ENCODE measurements at regions not wholly inside any gene's neighbourhood (a gene's known extent, or its start where the extent isn't known, plus 50 kb on each side); places are given as distances from the start of the nearest gene placed in this dataset.

DNA sequence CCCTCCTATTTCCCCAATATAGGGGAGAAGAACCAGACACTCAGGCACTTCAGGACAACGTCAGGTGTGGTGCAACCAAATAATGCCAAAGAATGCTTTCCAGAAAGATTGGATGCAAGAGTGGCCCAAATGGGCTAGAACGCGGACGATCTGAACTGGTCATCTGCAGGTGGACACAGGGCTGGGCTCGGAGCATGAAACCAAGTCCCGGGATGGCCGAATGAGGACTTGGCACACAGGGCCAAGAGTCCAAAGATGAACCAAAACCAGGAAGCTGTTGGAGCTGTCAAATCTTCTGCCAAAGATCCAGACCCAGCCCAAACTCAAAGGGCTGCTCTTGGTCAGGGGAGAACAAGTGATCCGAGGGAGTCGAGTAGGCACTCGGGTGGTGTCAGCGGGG is 143.9 kb upstream of the ARID1B start:
- no peak for DNase-seq (ENCODE audit: low read depth)
- H3K4me3 ChIP-seq (ENCODE audit: low read depth, low read length) = no peak overlapping the region
- in situ Hi-C loops (cut with HindIII; ENCODE audit: low sequenced_read_pairs) = no loop called here
- TF ChIP-seq, protein P1, sequence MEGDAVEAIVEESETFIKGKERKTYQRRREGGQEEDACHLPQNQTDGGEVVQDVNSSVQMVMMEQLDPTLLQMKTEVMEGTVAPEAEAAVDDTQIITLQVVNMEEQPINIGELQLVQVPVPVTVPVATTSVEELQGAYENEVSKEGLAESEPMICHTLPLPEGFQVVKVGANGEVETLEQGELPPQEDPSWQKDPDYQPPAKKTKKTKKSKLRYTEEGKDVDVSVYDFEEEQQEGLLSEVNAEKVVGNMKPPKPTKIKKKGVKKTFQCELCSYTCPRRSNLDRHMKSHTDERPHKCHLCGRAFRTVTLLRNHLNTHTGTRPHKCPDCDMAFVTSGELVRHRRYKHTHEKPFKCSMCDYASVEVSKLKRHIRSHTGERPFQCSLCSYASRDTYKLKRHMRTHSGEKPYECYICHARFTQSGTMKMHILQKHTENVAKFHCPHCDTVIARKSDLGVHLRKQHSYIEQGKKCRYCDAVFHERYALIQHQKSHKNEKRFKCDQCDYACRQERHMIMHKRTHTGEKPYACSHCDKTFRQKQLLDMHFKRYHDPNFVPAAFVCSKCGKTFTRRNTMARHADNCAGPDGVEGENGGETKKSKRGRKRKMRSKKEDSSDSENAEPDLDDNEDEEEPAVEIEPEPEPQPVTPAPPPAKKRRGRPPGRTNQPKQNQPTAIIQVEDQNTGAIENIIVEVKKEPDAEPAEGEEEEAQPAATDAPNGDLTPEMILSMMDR (IDR thresholded peaks at IDR 0.05; ENCODE audit: low read depth, low read length, missing control alignments) = no peak

GRCh38 chr6:156630613-156631302 is 146.4 kb upstream of the ARID1B start:
- in situ Hi-C loops (cut with HindIII; ENCODE audit: low sequenced_read_pairs) = no loop called here
- DNase-seq (ENCODE audit: low read depth) = no peak
- no peak overlapping the region for H3K4me3 ChIP-seq (ENCODE audit: low read depth, low read length)
- TF ChIP-seq, protein P1 (IDR thresholded peaks at IDR 0.05; ENCODE audit: low read depth, low read length, missing control alignments) = no peak

GRCh38 chr6:156628805-156629204 is 148.4 kb upstream of the ARID1B start:
- TF ChIP-seq, protein P1 (IDR thresholded peaks at IDR 0.05; ENCODE audit: low read depth, low read length, missing control alignments) = no peak
- no peak for DNase-seq (ENCODE audit: low read depth)
- no peak overlapping the region for H3K4me3 ChIP-seq (ENCODE audit: low read depth, low read length)
- in situ Hi-C loops (cut with HindIII; ENCODE audit: low sequenced_read_pairs) = no loop called here

DNA sequence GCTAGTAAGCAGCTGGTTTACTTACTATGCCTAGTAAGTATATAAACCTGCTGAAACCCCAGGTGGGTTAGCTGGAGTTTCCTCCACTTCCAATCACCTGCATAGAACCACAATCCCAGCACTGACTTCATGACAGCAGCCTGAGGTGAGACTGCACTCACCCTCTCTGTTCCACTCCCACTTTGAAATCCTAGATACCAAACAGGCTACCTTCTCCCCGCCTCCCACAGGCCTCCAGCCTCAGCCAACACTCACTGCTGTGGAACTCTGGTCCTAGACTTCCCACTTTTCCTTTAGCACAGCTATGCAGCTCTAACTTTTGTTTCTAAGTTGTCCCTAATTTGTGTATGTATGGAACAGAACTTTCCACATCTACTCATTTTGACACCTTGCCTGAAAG is 149.7 kb upstream of the ARID1B start:
- H3K4me3 ChIP-seq (ENCODE audit: low read depth, low read length) = no peak overlapping the region
- DNase-seq (ENCODE audit: low read depth) = no peak
- in situ Hi-C loops (cut with HindIII; ENCODE audit: low sequenced_read_pairs) = no loop called here
- TF ChIP-seq, protein P1 (IDR thresholded peaks at IDR 0.05; ENCODE audit: low read depth, low read length, missing control alignments) = no peak

GRCh38 chr6:156622185-156622584 is 155.0 kb upstream of the ARID1B start:
- in situ Hi-C loops (cut with HindIII; ENCODE audit: low sequenced_read_pairs) = no loop called here
- no peak for DNase-seq (ENCODE audit: low read depth)
- H3K4me3 ChIP-seq (ENCODE audit: low read depth, low read length) = no peak overlapping the region
- TF ChIP-seq, protein P1 (IDR thresholded peaks at IDR 0.05; ENCODE audit: low read depth, low read length, missing control alignments) = no peak

DNA sequence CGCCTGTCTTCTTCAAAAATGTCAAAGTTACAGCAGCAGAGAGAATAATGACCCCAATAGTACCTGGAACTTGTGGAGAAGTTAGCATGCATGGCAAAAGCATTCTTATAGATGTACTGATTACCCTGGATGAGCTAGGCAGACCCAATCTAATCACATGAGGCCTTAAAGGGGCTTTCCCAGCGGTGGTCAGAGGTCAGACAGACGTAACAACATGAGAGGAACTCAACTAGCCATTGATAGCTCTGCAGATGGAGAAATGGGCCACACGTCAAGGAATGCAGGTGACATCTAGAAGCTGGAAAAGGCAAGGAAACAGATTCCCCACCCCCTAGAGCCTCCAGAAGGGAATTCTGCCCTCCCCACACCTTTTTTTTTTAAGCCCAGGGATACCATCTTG is 156.8 kb upstream of the ARID1B start:
- TF ChIP-seq, protein P1 (IDR thresholded peaks at IDR 0.05; ENCODE audit: low read depth, low read length, missing control alignments) = no peak

More for the DNA sequence above, 156.8 kb upstream of the ARID1B start:
- no peak overlapping the region for H3K4me3 ChIP-seq (ENCODE audit: low read depth, low read length)
- in situ Hi-C loops (cut with HindIII; ENCODE audit: low sequenced_read_pairs) = no loop called here
- no peak for DNase-seq (ENCODE audit: low read depth)

Measured in astrocyte of the cerebellum (primary cell).